ENCODE measurements at regions not wholly inside any gene's neighbourhood (a gene's known extent, or its start where the extent isn't known, plus 50 kb on each side); places are given as distances from the start of the nearest gene placed in this dataset.

DNA sequence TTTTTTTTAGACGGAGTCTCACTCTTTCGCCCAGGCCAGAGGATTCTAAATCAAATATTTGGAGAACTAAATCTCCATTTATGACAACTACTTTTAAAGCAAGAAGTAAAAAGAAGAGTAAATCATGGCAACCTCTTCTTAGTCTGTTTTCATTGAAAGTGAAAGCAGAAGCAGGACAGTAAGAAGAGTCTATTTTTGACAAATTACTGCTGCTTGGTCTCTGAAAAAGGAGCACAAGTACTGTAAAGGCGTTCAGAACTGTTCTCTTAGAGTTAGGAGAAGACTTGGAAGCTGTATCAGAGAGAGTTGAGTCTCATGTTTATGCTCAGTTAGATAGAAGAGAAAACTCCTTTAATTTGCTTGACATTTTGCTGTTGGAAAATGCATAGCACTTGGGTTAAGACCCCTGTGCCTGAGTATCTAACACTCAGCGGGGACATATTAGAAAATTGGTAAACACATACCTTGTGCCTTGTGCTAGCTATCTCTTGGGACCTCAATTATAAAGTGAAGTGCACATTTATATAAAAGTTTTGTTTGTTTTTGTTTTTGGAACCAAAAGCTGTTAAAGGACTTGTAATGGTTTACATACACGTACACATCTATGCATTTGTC is 433.0 kb downstream of the ANKRD7 start:
- H3K4me3 Mint-ChIP-seq = no peak overlapping the region
- intact Hi-C loops (cut with micrococcal nuclease) = no loop called here
- no peak for DNase-seq
- H3K27me3 Mint-ChIP-seq (ENCODE audit: low read depth) = no peaks in the 10 kb centered on the region
- no peaks in the 10 kb centered on the region for H3K4me1 Mint-ChIP-seq (ENCODE audit: low read depth)
- CTCF ChIA-PET = no interaction called here
- H3K36me3 Mint-ChIP-seq (ENCODE audit: low read depth) = no peaks in the 10 kb centered on the region
- H3K9me3 Mint-ChIP-seq = no peaks in the 10 kb centered on the region
- H3K27ac Mint-ChIP-seq = no peak overlapping the region

DNA sequence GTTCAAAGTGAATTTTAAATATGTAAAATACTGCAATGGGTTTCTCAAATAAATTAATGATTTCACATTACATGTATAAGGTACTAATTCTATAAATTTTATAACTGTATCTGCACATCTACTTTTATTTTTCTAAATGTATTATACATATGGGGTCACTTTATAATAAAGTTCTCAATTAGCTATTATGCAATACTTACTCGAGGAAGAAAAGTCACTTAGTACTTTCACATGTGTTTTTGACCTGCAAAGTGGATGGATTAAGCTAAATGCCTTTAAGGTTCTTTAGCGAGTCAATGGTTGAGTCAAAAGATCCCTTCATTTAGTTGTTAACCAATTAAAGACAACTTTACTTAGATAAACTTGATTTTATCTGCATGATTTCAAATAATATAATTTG is 437.8 kb downstream of the ANKRD7 start:
- Mint-ChIP-seq H3K27ac (no peak overlapping the region), H3K36me3 (ENCODE audit: low read depth) (no peaks in the 10 kb centered on the region), H3K4me3 (no peak overlapping the region), H3K9me3 (no peaks in the 10 kb centered on the region), H3K4me1 (ENCODE audit: low read depth) (no peaks in the 10 kb centered on the region), H3K27me3 (ENCODE audit: low read depth) (no peaks in the 10 kb centered on the region)
- intact Hi-C loops (cut with micrococcal nuclease) = no loop called here
- no peak for DNase-seq
- CTCF ChIA-PET = no interaction called here

DNA sequence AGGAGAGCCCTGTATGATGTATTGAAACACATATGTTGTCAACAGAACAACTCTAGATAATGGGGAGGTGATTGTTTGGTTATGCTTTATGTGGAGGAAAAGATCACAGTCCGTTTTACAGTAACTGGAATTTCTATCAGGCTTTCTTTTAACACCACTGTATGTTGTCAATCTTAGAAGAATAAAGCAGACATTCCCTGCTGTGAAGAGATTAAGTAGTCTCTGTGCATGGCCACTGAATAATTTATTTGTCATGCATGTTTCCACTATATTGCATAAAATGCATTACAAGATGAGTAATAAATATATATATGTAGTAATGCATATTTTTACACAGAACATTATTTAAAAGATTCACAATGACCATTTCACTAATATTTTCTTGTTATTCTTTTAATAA is 440.0 kb downstream of the ANKRD7 start:
- Mint-ChIP-seq H3K9me3 (peaks cover 3% of the 10 kb centered on the region), H3K4me1 (ENCODE audit: low read depth) (no peaks in the 10 kb centered on the region), H3K36me3 (ENCODE audit: low read depth) (no peaks in the 10 kb centered on the region), H3K27ac (no peak overlapping the region), H3K4me3 (no peak overlapping the region), H3K27me3 (ENCODE audit: low read depth) (no peaks in the 10 kb centered on the region)
- intact Hi-C loops (cut with micrococcal nuclease) = no loop called here
- no peak for DNase-seq
- CTCF ChIA-PET = no interaction called here

DNA sequence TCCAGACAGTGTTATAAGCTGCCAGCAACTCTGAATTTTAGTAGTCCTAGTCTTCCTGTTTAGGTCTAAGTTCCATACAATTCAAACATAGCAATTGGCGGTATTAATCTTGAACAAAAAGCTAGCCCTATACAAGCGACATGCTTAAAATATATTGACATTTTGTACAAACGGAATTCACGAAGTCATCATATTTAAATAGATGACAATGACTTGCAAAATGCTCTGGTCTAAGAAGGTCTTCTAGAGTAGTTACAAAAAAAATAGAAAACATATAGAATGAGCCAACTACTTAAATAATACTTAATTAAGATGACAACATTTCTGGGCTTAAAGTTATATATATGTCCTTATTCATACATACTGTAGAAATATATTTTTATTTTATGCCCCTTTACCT is 446.6 kb downstream of the ANKRD7 start:
- H3K36me3 Mint-ChIP-seq (ENCODE audit: low read depth) = no peaks in the 10 kb centered on the region
- H3K27me3 Mint-ChIP-seq (ENCODE audit: low read depth) = no peaks in the 10 kb centered on the region
- intact Hi-C loops (cut with micrococcal nuclease) = no loop called here
- CTCF ChIA-PET = no interaction called here
- no peak overlapping the region for H3K4me3 Mint-ChIP-seq
- H3K27ac Mint-ChIP-seq = no peak overlapping the region
- peaks cover 3% of the 10 kb centered on the region for H3K9me3 Mint-ChIP-seq
- no peaks in the 10 kb centered on the region for H3K4me1 Mint-ChIP-seq (ENCODE audit: low read depth)
- DNase-seq = no peak

DNA sequence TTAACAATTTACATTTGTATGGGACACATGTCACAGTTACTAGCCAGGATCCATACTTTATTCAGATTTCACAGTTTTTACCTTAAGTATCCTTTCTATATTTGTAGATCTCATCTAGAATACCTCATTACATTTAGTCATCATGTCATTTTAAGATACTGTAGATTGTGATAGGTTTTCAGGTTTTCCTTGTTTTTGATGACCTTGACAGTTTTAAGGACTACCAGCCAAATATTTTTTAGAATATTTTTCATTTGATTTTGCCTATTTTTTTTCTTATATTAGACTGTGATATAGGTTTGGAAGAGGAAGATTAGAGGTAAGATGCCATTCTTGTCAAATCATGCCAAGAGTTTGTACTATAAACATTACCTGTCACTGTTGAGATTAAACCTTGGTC is 460.3 kb downstream of the ANKRD7 start:
- intact Hi-C loops (cut with micrococcal nuclease) = no loop called here
- no peaks in the 10 kb centered on the region for H3K27me3 Mint-ChIP-seq (ENCODE audit: low read depth)
- H3K36me3 Mint-ChIP-seq (ENCODE audit: low read depth) = no peaks in the 10 kb centered on the region
- no peak overlapping the region for H3K4me3 Mint-ChIP-seq
- no peak for DNase-seq
- H3K9me3 Mint-ChIP-seq = peaks cover 7% of the 10 kb centered on the region
- H3K27ac Mint-ChIP-seq = no peak overlapping the region
- CTCF ChIA-PET = no interaction called here
- H3K4me1 Mint-ChIP-seq (ENCODE audit: low read depth) = no peaks in the 10 kb centered on the region

DNA sequence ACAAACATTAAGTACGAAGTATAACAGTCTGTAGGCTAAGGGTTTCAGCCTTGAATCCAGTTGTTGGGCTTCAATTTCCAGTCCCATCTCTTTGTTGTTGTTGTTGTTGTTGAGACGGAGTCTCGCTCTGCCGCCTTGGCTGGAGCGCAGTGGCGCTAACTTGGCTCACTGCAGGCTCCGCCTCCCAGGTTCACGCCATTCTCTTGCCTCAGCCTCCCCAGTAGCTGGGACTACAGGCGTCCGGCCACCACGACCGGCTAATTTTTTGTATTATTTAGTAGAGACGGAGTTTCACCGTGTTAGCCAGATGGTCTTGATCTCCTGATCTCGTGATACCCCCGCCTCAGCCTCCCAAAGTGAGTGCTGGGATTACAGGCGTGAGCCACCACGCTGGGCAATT is 464.9 kb downstream of the ANKRD7 start:
- peaks cover 5% of the 10 kb centered on the region for H3K9me3 Mint-ChIP-seq
- intact Hi-C loops (cut with micrococcal nuclease) = no loop called here
- no peak overlapping the region for H3K4me3 Mint-ChIP-seq
- CTCF ChIA-PET = no interaction called here
- no peaks in the 10 kb centered on the region for H3K36me3 Mint-ChIP-seq (ENCODE audit: low read depth)
- no peak for DNase-seq
- no peak overlapping the region for H3K27ac Mint-ChIP-seq
- no peaks in the 10 kb centered on the region for H3K27me3 Mint-ChIP-seq (ENCODE audit: low read depth)
- H3K4me1 Mint-ChIP-seq (ENCODE audit: low read depth) = no peaks in the 10 kb centered on the region

DNA sequence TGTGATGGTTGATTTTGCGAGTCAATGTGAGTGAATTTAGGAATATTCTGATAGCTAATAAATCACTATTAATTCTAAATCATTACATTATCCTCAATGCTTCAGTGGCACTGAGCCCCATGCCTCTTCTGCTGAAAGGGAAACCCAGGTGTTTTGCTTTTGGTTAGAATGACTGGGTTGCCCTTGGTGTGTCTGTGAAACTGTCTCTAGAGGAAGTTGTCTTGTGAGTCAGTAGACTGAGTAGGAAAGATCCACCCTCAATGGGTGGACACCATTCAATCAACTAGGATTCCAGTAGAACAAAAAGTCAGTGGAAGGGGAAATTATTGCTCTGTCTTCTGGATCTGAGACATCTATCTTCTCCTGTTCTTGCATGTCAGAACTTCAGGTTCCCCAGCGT is 472.4 kb downstream of the ANKRD7 start:
- no peak for DNase-seq

DNA sequence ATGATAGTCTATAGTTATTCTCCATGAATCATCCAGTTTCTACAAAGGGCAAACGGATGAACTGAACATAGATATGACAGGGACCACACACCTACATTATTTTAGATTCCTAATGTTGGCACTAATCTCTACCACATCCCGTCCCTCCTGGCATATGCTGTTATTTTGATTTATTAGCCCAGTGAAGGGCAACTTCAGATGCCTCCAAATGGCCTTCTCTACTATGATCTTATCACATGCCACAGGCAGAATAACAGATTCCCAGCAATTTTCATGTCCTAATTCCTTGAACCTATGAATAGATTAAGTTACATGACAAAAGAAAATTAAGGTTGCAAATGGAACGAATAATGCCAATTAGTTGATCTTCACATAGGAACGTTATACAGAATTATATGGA is 474.7 kb downstream of the ANKRD7 start:
- Mint-ChIP-seq H3K4me1 (ENCODE audit: low read depth) (no peaks in the 10 kb centered on the region), H3K4me3 (no peak overlapping the region), H3K27ac (no peak overlapping the region), H3K36me3 (ENCODE audit: low read depth) (no peaks in the 10 kb centered on the region), H3K27me3 (ENCODE audit: low read depth) (no peaks in the 10 kb centered on the region), H3K9me3 (no peaks in the 10 kb centered on the region)
- no peak for DNase-seq
- CTCF ChIA-PET = no interaction called here
- intact Hi-C loops (cut with micrococcal nuclease) = no loop called here

More for the DNA sequence above, 472.4 kb downstream of the ANKRD7 start:
- intact Hi-C loops (cut with micrococcal nuclease) = no loop called here
- no peaks in the 10 kb centered on the region for H3K27me3 Mint-ChIP-seq (ENCODE audit: low read depth)
- no peak overlapping the region for H3K27ac Mint-ChIP-seq
- no peak overlapping the region for H3K4me3 Mint-ChIP-seq
- H3K4me1 Mint-ChIP-seq (ENCODE audit: low read depth) = no peaks in the 10 kb centered on the region
- CTCF ChIA-PET = no interaction called here
- no peaks in the 10 kb centered on the region for H3K9me3 Mint-ChIP-seq
- no peaks in the 10 kb centered on the region for H3K36me3 Mint-ChIP-seq (ENCODE audit: low read depth)

DNA sequence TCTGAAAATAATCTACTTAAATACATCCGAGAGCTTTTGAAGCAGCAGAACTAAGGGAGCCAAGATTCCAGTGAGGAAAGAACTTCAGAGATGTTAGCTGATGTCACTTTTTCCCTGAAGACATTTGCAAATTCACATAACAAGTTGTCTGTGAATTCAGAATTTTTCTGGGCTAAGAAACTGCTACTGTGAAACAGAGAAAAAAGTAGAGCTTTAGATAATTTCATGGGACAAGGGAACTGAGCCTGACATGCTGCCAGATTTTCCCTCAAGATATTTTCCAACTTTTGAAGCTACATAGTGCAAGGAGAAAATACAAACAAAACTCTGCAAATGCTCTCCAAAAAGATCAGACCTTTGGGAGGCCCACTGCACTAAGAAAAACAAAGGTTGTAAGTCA is 484.2 kb downstream of the ANKRD7 start:
- intact Hi-C loops (cut with micrococcal nuclease) = no loop called here
- no peak overlapping the region for H3K4me3 Mint-ChIP-seq
- H3K27me3 Mint-ChIP-seq (ENCODE audit: low read depth) = no peaks in the 10 kb centered on the region
- no peak overlapping the region for H3K27ac Mint-ChIP-seq
- H3K4me1 Mint-ChIP-seq (ENCODE audit: low read depth) = no peaks in the 10 kb centered on the region
- H3K36me3 Mint-ChIP-seq (ENCODE audit: low read depth) = no peaks in the 10 kb centered on the region
- no peaks in the 10 kb centered on the region for H3K9me3 Mint-ChIP-seq
- DNase-seq = no peak
- CTCF ChIA-PET = no interaction called here

DNA sequence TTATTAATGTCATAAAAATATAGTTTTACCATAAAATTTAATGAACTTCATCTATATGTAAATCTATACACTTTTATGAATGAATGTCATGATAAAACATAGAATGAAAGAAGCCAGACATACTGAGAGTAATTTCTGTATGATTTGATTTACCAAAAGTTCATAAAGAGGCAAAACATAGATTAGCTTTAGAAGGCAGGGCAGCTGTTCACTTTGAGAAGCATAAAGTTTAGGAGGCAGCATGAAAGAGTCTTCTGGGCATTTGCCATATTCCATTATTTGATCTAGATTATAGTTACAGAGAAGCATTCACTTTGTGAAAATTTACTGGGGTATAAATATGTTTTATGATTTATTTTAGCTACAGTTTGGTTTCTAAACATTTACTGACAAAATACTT is 487.2 kb downstream of the ANKRD7 start:
- H3K9me3 Mint-ChIP-seq = no peaks in the 10 kb centered on the region
- no peaks in the 10 kb centered on the region for H3K36me3 Mint-ChIP-seq (ENCODE audit: low read depth)
- intact Hi-C loops (cut with micrococcal nuclease) = no loop called here
- H3K4me1 Mint-ChIP-seq (ENCODE audit: low read depth) = no peaks in the 10 kb centered on the region
- H3K27me3 Mint-ChIP-seq (ENCODE audit: low read depth) = no peaks in the 10 kb centered on the region
- CTCF ChIA-PET = no interaction called here
- no peak overlapping the region for H3K4me3 Mint-ChIP-seq
- H3K27ac Mint-ChIP-seq = no peak overlapping the region
- DNase-seq = no peak

DNA sequence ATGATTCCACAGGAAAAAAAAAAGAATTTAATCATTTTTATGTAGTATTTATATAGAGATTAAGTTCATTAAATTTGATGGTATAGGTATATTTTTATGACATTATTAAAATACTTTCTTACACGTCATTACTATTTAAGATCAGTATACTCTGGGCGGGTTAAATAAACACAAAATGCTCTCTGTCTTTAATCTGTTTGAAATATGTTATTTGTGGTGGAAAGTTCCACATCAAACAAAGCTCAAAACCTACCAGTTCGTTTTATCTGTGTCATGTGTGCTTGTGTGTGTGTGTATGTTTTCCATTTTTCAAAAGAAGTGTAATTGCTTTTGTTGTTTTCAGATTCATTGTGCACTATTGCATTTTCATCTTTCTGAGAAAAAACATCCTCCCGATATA is 488.5 kb downstream of the ANKRD7 start:
- CTCF ChIA-PET = no interaction called here

DNA sequence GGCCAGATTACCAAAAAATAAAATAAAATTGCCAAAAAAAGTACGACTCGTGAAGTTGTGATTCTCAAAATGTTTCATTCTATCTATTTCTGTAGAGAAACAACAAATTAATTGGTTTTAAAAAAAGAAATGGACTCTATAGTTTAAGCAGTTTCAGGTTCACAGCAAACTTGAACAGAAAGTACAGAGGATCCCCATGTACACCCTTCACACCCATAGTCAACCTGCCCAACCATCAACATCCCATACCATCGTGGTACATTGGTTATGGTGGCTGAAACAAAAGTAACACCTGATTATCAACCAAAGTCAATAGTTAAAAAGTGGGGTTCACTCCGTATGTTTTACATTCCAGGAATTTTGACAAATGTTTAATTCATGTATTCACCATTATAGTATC is 496.1 kb downstream of the ANKRD7 start:
- Mint-ChIP-seq H3K36me3 (ENCODE audit: low read depth) (no peaks in the 10 kb centered on the region), H3K27ac (no peak overlapping the region), H3K4me3 (no peak overlapping the region), H3K9me3 (no peaks in the 10 kb centered on the region), H3K4me1 (ENCODE audit: low read depth) (no peaks in the 10 kb centered on the region), H3K27me3 (ENCODE audit: low read depth) (no peaks in the 10 kb centered on the region)
- CTCF ChIA-PET = no interaction called here
- DNase-seq = no peak
- intact Hi-C loops (cut with micrococcal nuclease) = no loop called here

More for the DNA sequence above, 488.5 kb downstream of the ANKRD7 start:
- Mint-ChIP-seq H3K4me1 (ENCODE audit: low read depth) (no peaks in the 10 kb centered on the region), H3K4me3 (no peak overlapping the region), H3K9me3 (no peaks in the 10 kb centered on the region), H3K27me3 (ENCODE audit: low read depth) (no peaks in the 10 kb centered on the region), H3K36me3 (ENCODE audit: low read depth) (no peaks in the 10 kb centered on the region), H3K27ac (no peak overlapping the region)
- DNase-seq = no peak
- intact Hi-C loops (cut with micrococcal nuclease) = no loop called here

DNA sequence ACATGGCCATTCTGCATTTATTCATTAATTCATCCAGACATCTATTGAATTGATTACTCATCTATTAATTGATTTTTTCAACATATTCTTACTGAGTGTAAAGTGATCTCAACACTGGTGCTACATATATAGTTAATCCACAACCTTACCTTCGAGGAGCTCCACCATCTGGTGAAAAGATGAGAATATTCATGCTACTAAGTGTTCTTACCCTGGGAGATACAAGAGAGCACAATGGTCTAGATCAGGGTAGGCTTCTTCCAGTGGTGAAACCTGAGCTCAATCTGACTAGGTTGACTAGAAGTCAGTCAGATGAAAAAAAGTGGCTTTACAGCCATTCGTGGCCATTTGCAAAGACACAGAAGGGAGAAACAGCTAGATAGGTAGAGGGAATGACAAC is 507.4 kb downstream of the ANKRD7 start:
- peaks cover 9% of the 10 kb centered on the region for H3K9me3 Mint-ChIP-seq
- intact Hi-C loops (cut with micrococcal nuclease) = no loop called here
- no peak overlapping the region for H3K27ac Mint-ChIP-seq
- no peaks in the 10 kb centered on the region for H3K4me1 Mint-ChIP-seq (ENCODE audit: low read depth)
- no peaks in the 10 kb centered on the region for H3K27me3 Mint-ChIP-seq (ENCODE audit: low read depth)
- no peaks in the 10 kb centered on the region for H3K36me3 Mint-ChIP-seq (ENCODE audit: low read depth)
- CTCF ChIA-PET = no interaction called here
- no peak for DNase-seq
- no peak overlapping the region for H3K4me3 Mint-ChIP-seq

DNA sequence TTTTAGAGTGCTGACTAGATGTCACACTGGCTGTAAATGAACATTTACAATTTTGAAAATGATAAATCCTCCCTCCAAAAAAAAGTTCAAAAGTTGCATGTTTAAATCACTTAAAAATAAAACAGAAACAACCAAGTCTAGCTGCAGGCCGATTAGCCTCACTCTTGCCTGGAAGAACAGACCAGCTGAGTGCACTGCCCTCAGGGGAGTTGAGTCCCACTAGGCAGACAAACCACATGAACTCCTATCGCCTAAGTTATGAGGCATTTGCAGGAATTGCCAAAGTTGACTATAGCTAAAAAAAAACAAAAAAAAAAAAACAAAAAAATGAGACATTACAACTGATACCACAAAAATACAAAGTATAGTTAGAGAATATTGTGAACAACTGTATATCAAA is 510.0 kb downstream of the ANKRD7 start:
- CTCF ChIA-PET = no interaction called here
- no peaks in the 10 kb centered on the region for H3K4me1 Mint-ChIP-seq (ENCODE audit: low read depth)

More for the DNA sequence above, 510.0 kb downstream of the ANKRD7 start:
- Mint-ChIP-seq H3K27me3 (ENCODE audit: low read depth) (no peaks in the 10 kb centered on the region), H3K4me3 (no peak overlapping the region), H3K36me3 (ENCODE audit: low read depth) (no peaks in the 10 kb centered on the region), H3K27ac (no peak overlapping the region), H3K9me3 (peaks cover 9% of the 10 kb centered on the region)
- DNase-seq = no peak
- intact Hi-C loops (cut with micrococcal nuclease) = no loop called here
